Uterus (tissue), 2 donors: ENCODE measurements at regions not wholly inside any gene's neighbourhood (a gene's known extent, or its start where the extent isn't known, plus 50 kb on each side); places are given as distances from the start of the nearest gene placed in this dataset.

Source experiments
- POLR2A ChIP-seq, 2 donors: fragments of 450-650 bp; IDR thresholded peaks; one replicate each; pipeline ENCODE4 v1.6.1; 2016; ENCODE audit warnings: antibody characterized with exemption in 2 of 2, mild to moderate bottlenecking in 1 of 2, moderate library complexity in 1 of 2
- TF ChIP-seq, protein P1 (sequence below), 4 experiments: fragments of 200-600 bp in 2 of 4; fragments of 450-650 bp in 2 of 4; sonication (generic) in 2 of 4; IDR thresholded peaks; one replicate each; pipeline ENCODE4 v1.5.1; 2016 to 2019; ENCODE audit warnings: antibody characterized with exemption in 4 of 4, mild to moderate bottlenecking in 2 of 4, moderate library complexity in 1 of 4

GRCh38 chr6:1516742-1517520 is 92.8 kb upstream of the FOXC1 start:
- TF ChIP-seq, protein P1, sequence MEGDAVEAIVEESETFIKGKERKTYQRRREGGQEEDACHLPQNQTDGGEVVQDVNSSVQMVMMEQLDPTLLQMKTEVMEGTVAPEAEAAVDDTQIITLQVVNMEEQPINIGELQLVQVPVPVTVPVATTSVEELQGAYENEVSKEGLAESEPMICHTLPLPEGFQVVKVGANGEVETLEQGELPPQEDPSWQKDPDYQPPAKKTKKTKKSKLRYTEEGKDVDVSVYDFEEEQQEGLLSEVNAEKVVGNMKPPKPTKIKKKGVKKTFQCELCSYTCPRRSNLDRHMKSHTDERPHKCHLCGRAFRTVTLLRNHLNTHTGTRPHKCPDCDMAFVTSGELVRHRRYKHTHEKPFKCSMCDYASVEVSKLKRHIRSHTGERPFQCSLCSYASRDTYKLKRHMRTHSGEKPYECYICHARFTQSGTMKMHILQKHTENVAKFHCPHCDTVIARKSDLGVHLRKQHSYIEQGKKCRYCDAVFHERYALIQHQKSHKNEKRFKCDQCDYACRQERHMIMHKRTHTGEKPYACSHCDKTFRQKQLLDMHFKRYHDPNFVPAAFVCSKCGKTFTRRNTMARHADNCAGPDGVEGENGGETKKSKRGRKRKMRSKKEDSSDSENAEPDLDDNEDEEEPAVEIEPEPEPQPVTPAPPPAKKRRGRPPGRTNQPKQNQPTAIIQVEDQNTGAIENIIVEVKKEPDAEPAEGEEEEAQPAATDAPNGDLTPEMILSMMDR (IDR thresholded peaks at IDR 0.05), result no peak
- TF ChIP-seq POLR2A (IDR thresholded peaks at IDR 0.05), result no peak
